Activated CD4-positive, alpha-beta memory T cell treated with anti-CD3 and anti-CD28 coated beads, Interleukin-2, amount 10 ng/mL, durations not matched to agents 7 days and 5 days (primary cell): ENCODE measurements at regions not wholly inside any gene's neighbourhood (a gene's known extent, or its start where the extent isn't known, plus 50 kb on each side); places are given as distances from the start of the nearest gene placed in this dataset.

Experiments used
- CTCF ChIA-PET: fragments of 350-600 bp; sonication (Branson Sonifier 250); formaldehyde crosslinking; loops from one replicate; lab custom pipeline; 2021; ENCODE audit warnings: antibody characterized with exemption, inconsistent platforms; lab: Charles Lee
- POLR2A ChIA-PET: fragments of 350-600 bp; sonication (Branson Sonifier 250); formaldehyde crosslinking; loops from one replicate; lab custom pipeline; 2021; ENCODE audit warnings: antibody characterized with exemption; lab: Charles Lee
- DNase-seq: peaks from one replicate; pipeline ENCODE4 v3.0.0-alpha.2; 2020
- H3K27ac Mint-ChIP-seq: one replicate; pipeline ENCODE4 v1.8.0; 2021; ENCODE audit warnings: mild to moderate bottlenecking, mixed read lengths
- H3K27me3 Mint-ChIP-seq: one replicate; pipeline ENCODE4 v1.8.0; 2021; ENCODE audit warnings: mixed read lengths
- H3K36me3 Mint-ChIP-seq: one replicate; pipeline ENCODE4 v1.8.0; 2021; ENCODE audit warnings: low read depth, mixed read lengths
- H3K4me1 Mint-ChIP-seq: one replicate; pipeline ENCODE4 v1.8.0; 2021; ENCODE audit warnings: mixed read lengths
- H3K4me3 Mint-ChIP-seq: one replicate; pipeline ENCODE4 v1.8.0; 2021; ENCODE audit warnings: mild to moderate bottlenecking, mixed read lengths
- H3K9me3 Mint-ChIP-seq: one replicate; pipeline ENCODE4 v1.8.0; 2021; ENCODE audit warnings: mixed read lengths

- H3K27me3 Mint-ChIP-seq: peaks cover 10% of the 10 kb centered on the region
- H3K9me3 Mint-ChIP-seq: no peaks in the 10 kb centered on the region
- DNase-seq: no peak
- no peak overlapping the region for H3K27ac Mint-ChIP-seq
- H3K36me3 Mint-ChIP-seq: no peaks in the 10 kb centered on the region
- H3K4me3 Mint-ChIP-seq: no peak overlapping the region
- CTCF ChIA-PET: interaction anchor here (0.7 to 1.2 kb wide), 2 partner anchors 15 to 32 kb away, joined by 3 read pairs; no protein-coding TSS in a partner anchor
- POLR2A ChIA-PET: no interaction called here
- H3K4me1 Mint-ChIP-seq: no peaks in the 10 kb centered on the region
Observed at GRCh38 chr1:200272481-200273068, 137.3 kb downstream of the ZNF281 start.

GRCh38 chr1:200269256-200269655, 140.6 kb downstream of the ZNF281 start:
- Mint-ChIP-seq H3K27ac (no peak overlapping the region), H3K9me3 (no peaks in the 10 kb centered on the region), H3K27me3 (peaks cover 9% of the 10 kb centered on the region), H3K4me1 (no peaks in the 10 kb centered on the region), H3K4me3 (no peak overlapping the region), H3K36me3 (no peaks in the 10 kb centered on the region)
- POLR2A ChIA-PET: no interaction called here
- no peak for DNase-seq
- CTCF ChIA-PET: no interaction called here

- DNase-seq: no peak
- Mint-ChIP-seq H3K4me1 (no peaks in the 10 kb centered on the region), H3K9me3 (no peaks in the 10 kb centered on the region), H3K27me3 (peaks cover 15% of the 10 kb centered on the region), H3K27ac (no peak overlapping the region), H3K36me3 (no peaks in the 10 kb centered on the region), H3K4me3 (no peak overlapping the region)
- ChIA-PET POLR2A (no interaction called here), CTCF (no interaction called here)
Observed at GRCh38 chr1:200267937-200268336, 141.9 kb downstream of the ZNF281 start.

GRCh38 chr1:200267458-200267857, 142.4 kb downstream of the ZNF281 start:
- no peak for DNase-seq
- Mint-ChIP-seq H3K27ac (no peak overlapping the region), H3K36me3 (no peaks in the 10 kb centered on the region), H3K4me1 (peaks cover under 1% of the 10 kb centered on the region), H3K27me3 (peaks cover 15% of the 10 kb centered on the region), H3K4me3 (no peak overlapping the region), H3K9me3 (no peaks in the 10 kb centered on the region)
- ChIA-PET POLR2A (no interaction called here), CTCF (no interaction called here)

DNA sequence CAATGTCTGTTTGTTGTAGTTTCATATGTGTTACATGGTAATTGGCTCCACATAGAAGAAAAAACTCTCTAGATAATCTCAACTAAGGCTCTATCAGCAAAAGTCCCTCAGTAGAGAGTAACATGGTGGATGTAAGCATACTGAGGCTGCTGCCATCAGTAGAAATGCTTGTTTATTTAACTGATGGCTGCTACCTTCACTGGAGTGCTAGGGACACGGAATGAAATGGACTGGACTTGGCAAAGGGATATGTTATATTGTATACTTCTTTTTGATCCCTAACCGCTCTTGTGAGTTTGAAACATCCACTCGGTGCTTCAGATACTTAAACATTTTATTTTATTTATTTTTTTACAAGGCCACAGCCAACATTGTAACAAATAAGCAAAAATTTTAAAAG, 143.0 kb downstream of the ZNF281 start:
- H3K4me3 Mint-ChIP-seq: no peak overlapping the region
- ChIA-PET POLR2A (no interaction called here), CTCF (no interaction called here)
- no peaks in the 10 kb centered on the region for H3K36me3 Mint-ChIP-seq
- H3K27ac Mint-ChIP-seq: no peak overlapping the region
- no peaks in the 10 kb centered on the region for H3K9me3 Mint-ChIP-seq
- H3K4me1 Mint-ChIP-seq: peaks cover 5% of the 10 kb centered on the region
- no peak for DNase-seq
- peaks cover 15% of the 10 kb centered on the region for H3K27me3 Mint-ChIP-seq

GRCh38 chr1:200265881-200266280, 144.0 kb downstream of the ZNF281 start:
- DNase-seq: no peak
- peaks cover 15% of the 10 kb centered on the region for H3K27me3 Mint-ChIP-seq
- H3K36me3 Mint-ChIP-seq: no peaks in the 10 kb centered on the region
- ChIA-PET POLR2A (no interaction called here), CTCF (no interaction called here)
- no peak overlapping the region for H3K4me3 Mint-ChIP-seq
- no peak overlapping the region for H3K27ac Mint-ChIP-seq
- H3K9me3 Mint-ChIP-seq: no peaks in the 10 kb centered on the region
- H3K4me1 Mint-ChIP-seq: peaks cover 5% of the 10 kb centered on the region

GRCh38 chr1:200265104-200265503, 144.7 kb downstream of the ZNF281 start:
- Mint-ChIP-seq H3K4me3 (no peak overlapping the region), H3K4me1 (peaks cover 5% of the 10 kb centered on the region), H3K27ac (no peak overlapping the region), H3K9me3 (no peaks in the 10 kb centered on the region), H3K36me3 (no peaks in the 10 kb centered on the region), H3K27me3 (peaks cover 17% of the 10 kb centered on the region)
- CTCF ChIA-PET: interaction anchor here (0.8 kb wide), 1 partner anchor 220 kb away, joined by 3 read pairs; no protein-coding TSS in a partner anchor
- no peak for DNase-seq
- POLR2A ChIA-PET: no interaction called here

DNA sequence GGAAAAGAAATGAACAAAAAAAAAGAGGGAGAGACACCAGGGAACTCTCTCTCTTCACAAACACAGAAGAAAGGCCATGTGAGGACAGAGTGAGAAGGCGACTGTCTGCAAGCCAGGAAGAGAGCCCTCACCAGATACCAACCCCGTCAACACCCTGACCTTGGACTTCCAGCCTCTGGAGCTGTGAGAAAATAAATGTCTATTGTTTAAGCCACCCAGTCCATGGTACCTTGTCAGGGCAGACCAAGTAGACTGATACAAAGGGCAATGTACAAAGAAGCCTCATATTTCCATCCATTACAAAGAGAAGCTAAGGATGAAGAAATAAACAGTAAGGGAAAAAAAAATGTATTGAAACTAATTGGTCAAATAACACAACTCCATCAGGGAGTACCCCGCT, 146.6 kb downstream of the ZNF281 start:
- Mint-ChIP-seq H3K36me3 (no peaks in the 10 kb centered on the region), H3K27ac (no peak overlapping the region), H3K4me1 (peaks cover 5% of the 10 kb centered on the region), H3K9me3 (no peaks in the 10 kb centered on the region), H3K4me3 (no peak overlapping the region), H3K27me3 (peaks cover 27% of the 10 kb centered on the region)
- no peak for DNase-seq
- POLR2A ChIA-PET: no interaction called here
- CTCF ChIA-PET: no interaction called here

- Mint-ChIP-seq H3K4me1 (peaks cover 5% of the 10 kb centered on the region), H3K27ac (no peak overlapping the region), H3K27me3 (peaks cover 27% of the 10 kb centered on the region), H3K9me3 (no peaks in the 10 kb centered on the region), H3K4me3 (no peak overlapping the region), H3K36me3 (no peaks in the 10 kb centered on the region)
- ChIA-PET POLR2A (no interaction called here), CTCF (no interaction called here)
- DNase-seq: no peak
Observed at GRCh38 chr1:200262326-200262965, 147.4 kb downstream of the ZNF281 start.

DNA sequence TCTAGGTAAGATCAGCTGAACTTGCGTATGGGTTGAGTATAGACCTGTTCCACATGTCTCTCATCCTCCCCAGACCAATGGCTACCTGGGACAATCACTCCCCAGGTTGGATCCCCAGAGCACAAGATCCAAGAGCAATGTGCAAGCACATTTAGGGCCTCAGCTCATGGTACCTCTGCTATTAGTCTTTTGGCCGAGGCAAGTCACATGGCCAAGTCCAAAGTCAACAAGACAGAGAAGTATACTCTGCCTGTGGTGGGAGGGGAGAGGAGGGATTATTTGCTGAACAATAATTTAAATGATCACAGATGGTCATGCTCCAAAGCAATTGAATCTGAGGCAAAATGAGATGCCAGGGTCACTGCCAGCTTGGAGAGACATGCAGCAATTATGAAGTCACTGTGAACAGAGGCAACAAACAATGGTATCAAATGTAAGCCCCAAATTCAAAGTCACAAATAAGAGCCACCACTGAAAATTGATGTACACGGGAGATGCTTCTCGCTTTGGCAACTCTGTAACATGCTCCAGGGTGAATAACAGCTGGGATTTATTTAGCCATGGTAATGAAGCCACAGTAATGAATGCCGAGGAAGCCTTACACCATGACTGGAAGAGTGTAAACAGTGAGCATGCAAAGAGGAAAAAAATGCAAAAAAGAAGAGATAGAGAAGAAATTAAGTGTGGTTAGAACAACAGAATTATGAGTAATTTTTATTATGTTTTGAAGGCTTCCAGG, 149.1 kb downstream of the ZNF281 start:
- no peaks in the 10 kb centered on the region for H3K9me3 Mint-ChIP-seq
- ChIA-PET POLR2A (no interaction called here), CTCF (interaction anchor here (0.6 kb wide), 1 partner anchor 38 kb away, joined by 3 read pairs; no protein-coding TSS in a partner anchor)
- H3K4me3 Mint-ChIP-seq: no peak overlapping the region
- DNase-seq: no peak
- H3K4me1 Mint-ChIP-seq: peaks cover 5% of the 10 kb centered on the region
- H3K27me3 Mint-ChIP-seq: peaks cover 34% of the 10 kb centered on the region
- no peak overlapping the region for H3K27ac Mint-ChIP-seq
- no peaks in the 10 kb centered on the region for H3K36me3 Mint-ChIP-seq

GRCh38 chr1:200258447-200259375, 151.1 kb downstream of the ZNF281 start:
- H3K36me3 Mint-ChIP-seq: no peaks in the 10 kb centered on the region
- DNase-seq: no peak
- peaks cover 22% of the 10 kb centered on the region for H3K27me3 Mint-ChIP-seq
- H3K27ac Mint-ChIP-seq: no peak overlapping the region
- ChIA-PET POLR2A (no interaction called here), CTCF (interaction anchor here (0.8 to 1.0 kb wide), 2 partner anchors 14 to 17 kb away, joined by 3 read pairs; no protein-coding TSS in a partner anchor)
- H3K4me1 Mint-ChIP-seq: peaks cover 22% of the 10 kb centered on the region
- H3K4me3 Mint-ChIP-seq: no peak overlapping the region
- no peaks in the 10 kb centered on the region for H3K9me3 Mint-ChIP-seq

DNA sequence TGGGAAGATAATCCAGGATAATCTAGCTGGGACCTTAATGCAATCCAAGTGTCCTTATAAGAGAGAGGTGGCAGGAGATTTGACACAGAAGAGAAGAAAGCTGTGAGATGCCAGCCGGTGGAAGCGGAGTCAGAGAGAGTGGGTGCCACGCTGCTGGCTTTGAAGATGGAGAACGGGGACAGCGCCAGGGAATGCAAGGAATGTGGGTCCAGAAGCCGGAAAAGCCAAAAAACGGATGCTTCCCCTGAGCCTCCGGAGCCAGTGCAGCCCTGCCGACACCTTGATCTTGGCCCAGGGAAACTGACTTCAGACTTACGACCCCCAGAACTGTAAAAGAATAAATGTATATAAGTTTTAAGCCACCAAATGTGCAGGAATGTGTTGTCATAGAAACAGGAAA, 152.6 kb downstream of the ZNF281 start:
- DNase-seq: no peak
- Mint-ChIP-seq H3K4me3 (no peak overlapping the region), H3K9me3 (no peaks in the 10 kb centered on the region), H3K4me1 (peaks cover 22% of the 10 kb centered on the region), H3K27me3 (peaks cover 22% of the 10 kb centered on the region), H3K27ac (no peak overlapping the region), H3K36me3 (no peaks in the 10 kb centered on the region)
- CTCF ChIA-PET: interaction anchor here (1.0 kb wide), 1 partner anchor 15 kb away, joined by 3 read pairs; no protein-coding TSS in a partner anchor
- POLR2A ChIA-PET: no interaction called here
